GM19239 (cell line): ENCODE measurements at regions not wholly inside any gene's neighbourhood (a gene's known extent, or its start where the extent isn't known, plus 50 kb on each side); places are given as distances from the start of the nearest gene placed in this dataset.

Experiments used
- DNase-seq: peaks from one replicate; pipeline ENCODE4 v3.0.0; 2011; ENCODE audit warnings: low spot score; ENCODE audit not compliant: insufficient read length
- FAIRE-seq: peaks from 2 replicates; lab custom pipeline; 2011; peaks lifted over from hg19 to GRCh38; lab: Jason Lieb, UNC

DNA sequence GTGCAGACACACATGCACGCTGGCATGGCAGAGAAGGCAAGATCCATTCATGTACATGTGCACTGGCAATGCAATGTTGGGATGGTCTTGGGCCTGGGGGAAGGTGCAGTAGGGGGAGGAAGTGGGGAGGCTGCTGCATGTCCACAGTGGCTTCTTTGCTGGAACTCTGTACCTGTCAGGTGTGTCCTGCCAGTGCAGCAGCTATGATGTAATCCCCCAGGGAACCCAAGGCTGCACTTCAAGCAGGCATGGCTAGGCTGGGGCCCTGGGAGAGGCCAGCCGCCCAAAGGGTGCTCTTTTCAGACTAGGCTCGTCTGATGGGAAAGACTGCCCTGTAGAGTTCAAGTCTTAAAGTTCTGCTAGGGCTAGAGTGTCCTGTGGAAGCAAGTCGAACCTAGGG is 1304.0 kb downstream of the FAM133A start:
- DNase-seq (no peak), FAIRE-seq (no peak)
